H1 (cell line): ENCODE measurements at regions not wholly inside any gene's neighbourhood (a gene's known extent, or its start where the extent isn't known, plus 50 kb on each side); places are given as distances from the start of the nearest gene placed in this dataset.
A peak's percentile ranks its signal among the peaks of the same experiment; 100 is the strongest.

Experiments used
- CTCF ChIA-PET: fragments of 300-600 bp; sonication (Branson Sonifier 250); formaldehyde crosslinking; loops from one replicate; lab custom pipeline; 2021; ENCODE audit not compliant: partially characterized antibody; lab: Charles Lee
- POLR2A ChIA-PET: fragments of 300-600 bp; sonication (Branson Sonifier 250); formaldehyde crosslinking; loops from one replicate; lab custom pipeline; 2021; ENCODE audit warnings: inconsistent platforms; ENCODE audit not compliant: partially characterized antibody; lab: Charles Lee
- DNase-seq, 2 experiments: peaks; one replicate each; pipeline versions ENCODE4 v3.0.0 to v3.0.0-alpha.2; 2010 to 2022; ENCODE audit warnings: low spot score in 2 of 2, low read depth in 1 of 2, mixed read lengths in 1 of 2
- FAIRE-seq: peaks from 2 replicates; lab custom pipeline; 2011; peaks lifted over from hg19 to GRCh38; lab: Jason Lieb, UNC
- H2AFZ ChIP-seq: 2 replicates; pipeline ENCODE4 v1.8.1; 2012; ENCODE audit warnings: low read length, inconsistent platforms
- H2AK5ac ChIP-seq: 2 replicates; pipeline ENCODE4 v1.6.1; 2013; ENCODE audit warnings: low read depth, low read length
- H2BK120ac ChIP-seq: replicated peaks from 2 replicates; pipeline ENCODE3; 2013; ENCODE audit warnings: low read depth, low read length, inconsistent platforms
- H2BK12ac ChIP-seq: 2 replicates; pipeline ENCODE4 v1.6.1; 2013; ENCODE audit warnings: low read depth, low read length
- H2BK15ac ChIP-seq: 2 replicates; pipeline ENCODE4 v1.6.1; 2013; ENCODE audit warnings: low read length
- H2BK20ac ChIP-seq: 2 replicates; pipeline ENCODE4 v1.6.1; 2013; ENCODE audit warnings: low read length
- H2BK5ac ChIP-seq: 2 replicates; pipeline ENCODE4 v1.6.1; 2013; ENCODE audit warnings: low read depth, low read length
- H3K14ac ChIP-seq: 2 replicates; pipeline ENCODE4 v1.6.1; 2013; ENCODE audit warnings: inconsistent platforms; ENCODE audit not compliant: insufficient read length
- H3K18ac ChIP-seq: 2 replicates; pipeline ENCODE4 v1.6.1; 2013; ENCODE audit warnings: low read length; ENCODE audit errors: extremely low read depth
- H3K23ac ChIP-seq: 2 replicates; pipeline ENCODE4 v1.6.1; 2013; ENCODE audit warnings: inconsistent platforms; ENCODE audit not compliant: insufficient read length
- H3K23me2 ChIP-seq: 2 replicates; pipeline ENCODE4 v1.6.1; 2013; ENCODE audit warnings: low read depth, low read length
- H3K27ac ChIP-seq: 2 replicates; pipeline ENCODE4 v1.6.1; 2011; ENCODE audit warnings: low read depth, low read length, inconsistent platforms
- H3K27me3 ChIP-seq, 4 experiments: replicated peaks in 1 of 4; 1 replicate in 1 of 4; 2 replicates in 3 of 4; pipeline versions ENCODE4 v1.6.1 to v1.8.1; 2011 to 2013; ENCODE audit warnings: low read length in 3 of 4, mild to moderate bottlenecking in 3 of 4, inconsistent platforms in 2 of 4, mixed read lengths in 2 of 4, moderate library complexity in 1 of 4; ENCODE audit not compliant: control insufficient read depth in 3 of 4, insufficient read depth in 3 of 4; ENCODE audit errors: extremely low read depth in 1 of 4
- H3K36me3 ChIP-seq, 4 experiments: 2 replicates each; pipeline versions ENCODE4 v1.6.1 to v1.8.1; 2011 to 2013; ENCODE audit warnings: mild to moderate bottlenecking in 4 of 4, low read length in 3 of 4, moderate library complexity in 2 of 4, control low read depth in 1 of 4, inconsistent platforms in 1 of 4; ENCODE audit not compliant: insufficient read depth in 4 of 4, control insufficient read depth in 2 of 4
- H3K4ac ChIP-seq: replicated peaks from 2 replicates; pipeline ENCODE3; 2013; ENCODE audit warnings: low read length, low read depth, mixed read lengths, inconsistent platforms; ENCODE audit not compliant: insufficient read length
- H3K4me1 ChIP-seq, 4 experiments: replicated peaks in 1 of 4; 1 replicate in 1 of 4; 2 replicates in 3 of 4; pipeline versions ENCODE4 v1.6.1 to v1.8.1; 2011 to 2013; ENCODE audit warnings: low read length in 3 of 4, inconsistent platforms in 2 of 4, mixed read lengths in 1 of 4; ENCODE audit not compliant: insufficient read depth in 4 of 4, control insufficient read depth in 3 of 4
- H3K4me2 ChIP-seq, 2 experiments: 2 replicates each; pipeline versions ENCODE4 v1.6.1 to v1.8.1; 2011 to 2013; ENCODE audit warnings: low read depth in 2 of 2, low read length in 2 of 2, control low read depth in 1 of 2, inconsistent platforms in 1 of 2, mild to moderate bottlenecking in 1 of 2; ENCODE audit not compliant: insufficient read depth in 1 of 2
- H3K4me3 ChIP-seq, 4 experiments: fragments of 200-600, 300-600 bp in 1 of 4; sonication (generic), shearing (Covaris generic), sonication (Bioruptor Twin) in 1 of 4; 2 replicates each; pipeline versions ENCODE4 v1.5.1 to v1.8.1; 2011 to 2016; ENCODE audit warnings: low read length in 4 of 4, low read depth in 3 of 4, control low read depth in 2 of 4, inconsistent platforms in 2 of 4, mild to moderate bottlenecking in 2 of 4, mixed read lengths in 1 of 4, moderate library complexity in 1 of 4; ENCODE audit not compliant: insufficient read depth in 2 of 4; ENCODE audit errors: extremely low read depth in 1 of 4
- H3K56ac ChIP-seq: replicated peaks from 2 replicates; pipeline ENCODE3; 2013; ENCODE audit warnings: low read depth, mild to moderate bottlenecking, mixed read lengths, low read length, inconsistent platforms; ENCODE audit not compliant: insufficient read length
- H3K79me1 ChIP-seq: 2 replicates; pipeline ENCODE4 v1.6.1; 2013; ENCODE audit warnings: low read depth, low read length, control low read depth
- H3K79me2 ChIP-seq, 2 experiments: 2 replicates each; pipeline versions ENCODE4 v1.6.1 to v1.8.1; 2012 to 2013; ENCODE audit warnings: low read length in 2 of 2, mild to moderate bottlenecking in 2 of 2, inconsistent platforms in 1 of 2; ENCODE audit not compliant: insufficient read depth in 2 of 2, control insufficient read depth in 1 of 2
- H3K9ac ChIP-seq, 4 experiments: replicated peaks in 1 of 4; 1 replicate in 1 of 4; 2 replicates in 3 of 4; pipeline versions ENCODE4 v1.6.1 to v1.8.1; 2011 to 2013; ENCODE audit warnings: low read depth in 3 of 4, low read length in 3 of 4, control low read depth in 2 of 4, mild to moderate bottlenecking in 2 of 4, moderate library complexity in 2 of 4, inconsistent platforms in 1 of 4; ENCODE audit errors: extremely low read depth in 1 of 4
- H3K9me3 ChIP-seq, 2 experiments: 2 replicates each; pipeline versions ENCODE4 v1.6.1 to v1.8.1; 2012 to 2013; ENCODE audit warnings: mild to moderate bottlenecking in 2 of 2, moderate library complexity in 2 of 2, control low read depth in 1 of 2, inconsistent platforms in 1 of 2, low read depth in 1 of 2, low read length in 1 of 2, mixed read lengths in 1 of 2; ENCODE audit not compliant: insufficient read depth in 2 of 2
- H4K20me1 ChIP-seq, 2 experiments: replicated peaks in 1 of 2; 2 replicates each; pipeline versions ENCODE3 to v1.8.1; 2011 to 2013; ENCODE audit warnings: inconsistent platforms in 2 of 2, low read length in 2 of 2, mild to moderate bottlenecking in 1 of 2; ENCODE audit not compliant: insufficient read depth in 2 of 2, control insufficient read depth in 1 of 2
- H4K5ac ChIP-seq: 2 replicates; pipeline ENCODE4 v1.6.1; 2013; ENCODE audit warnings: low read length, low read depth, mixed read lengths, inconsistent platforms; ENCODE audit not compliant: insufficient read length
- H4K8ac ChIP-seq: 2 replicates; pipeline ENCODE4 v1.8.0; 2013; ENCODE audit warnings: mild to moderate bottlenecking, moderate library complexity, low read length, inconsistent platforms; ENCODE audit not compliant: insufficient read depth; ENCODE audit errors: extremely low read depth
- H4K91ac ChIP-seq: replicated peaks from 2 replicates; pipeline ENCODE3; 2013; ENCODE audit warnings: low read length, mixed read lengths, inconsistent platforms; ENCODE audit not compliant: insufficient read length
- CBX8 ChIP-seq: fragments of 300-800, 300-1000 bp; sonication (generic); IDR thresholded peaks from 2 replicates; pipeline ENCODE4 v1.7.1; 2016; ENCODE audit warnings: low read depth, low read length, borderline replicate concordance
- RAD21 ChIP-seq, 2 experiments: IDR thresholded peaks in 1 of 2; conservative IDR thresholded peaks in 1 of 2; 2 replicates each; pipeline ENCODE4 v1.6.1; 2011; ENCODE audit warnings: low read depth in 2 of 2, low read length in 2 of 2, improper control_type of control experiment in 1 of 2, inconsistent platforms in 1 of 2, mild to moderate bottlenecking in 1 of 2, moderate library complexity in 1 of 2
- TEAD4 ChIP-seq: IDR thresholded peaks from 2 replicates; pipeline ENCODE4 v1.6.1; 2012; ENCODE audit warnings: low read depth, low read length, inconsistent platforms, mixed read lengths
- YY1 ChIP-seq: IDR thresholded peaks from 2 replicates; pipeline ENCODE4 v1.6.1; 2011; ENCODE audit warnings: low read depth, mild to moderate bottlenecking, low read length
- WGBS, 2 experiments: shearing (Covaris generic) in 1 of 2; methylation state at CpG; one replicate each; pipeline versions ENCODE4 v1.1.6 to v1.1.7; 2013 to 2015; ENCODE audit warnings: low lambda C conversion rate in 2 of 2, mixed read lengths in 2 of 2, inconsistent platforms in 1 of 2, low coverage in 1 of 2, missing lambda C conversion rate in 1 of 2; ENCODE audit not compliant: insufficient replicate concordance in 2 of 2, insufficient coverage in 1 of 2, insufficient read length in 1 of 2; ENCODE audit errors: extremely low coverage in 1 of 2, missing lambda C conversion rate in 1 of 2; 5-methylcytosine and 5-hydroxymethylcytosine counted together
- TF ChIP-seq, protein P1 (sequence below), 3 experiments: IDR thresholded peaks; 1 replicate in 2 of 3; 2 replicates in 1 of 3; pipeline versions ENCODE4 v1.5.1 to v1.6.1; 2011; ENCODE audit warnings: low read length in 3 of 3, mild to moderate bottlenecking in 3 of 3, inconsistent platforms in 2 of 3, low read depth in 1 of 3, moderate library complexity in 1 of 3; ENCODE audit not compliant: insufficient read depth in 1 of 3; ENCODE audit errors: control extremely low read depth in 1 of 3

DNA sequence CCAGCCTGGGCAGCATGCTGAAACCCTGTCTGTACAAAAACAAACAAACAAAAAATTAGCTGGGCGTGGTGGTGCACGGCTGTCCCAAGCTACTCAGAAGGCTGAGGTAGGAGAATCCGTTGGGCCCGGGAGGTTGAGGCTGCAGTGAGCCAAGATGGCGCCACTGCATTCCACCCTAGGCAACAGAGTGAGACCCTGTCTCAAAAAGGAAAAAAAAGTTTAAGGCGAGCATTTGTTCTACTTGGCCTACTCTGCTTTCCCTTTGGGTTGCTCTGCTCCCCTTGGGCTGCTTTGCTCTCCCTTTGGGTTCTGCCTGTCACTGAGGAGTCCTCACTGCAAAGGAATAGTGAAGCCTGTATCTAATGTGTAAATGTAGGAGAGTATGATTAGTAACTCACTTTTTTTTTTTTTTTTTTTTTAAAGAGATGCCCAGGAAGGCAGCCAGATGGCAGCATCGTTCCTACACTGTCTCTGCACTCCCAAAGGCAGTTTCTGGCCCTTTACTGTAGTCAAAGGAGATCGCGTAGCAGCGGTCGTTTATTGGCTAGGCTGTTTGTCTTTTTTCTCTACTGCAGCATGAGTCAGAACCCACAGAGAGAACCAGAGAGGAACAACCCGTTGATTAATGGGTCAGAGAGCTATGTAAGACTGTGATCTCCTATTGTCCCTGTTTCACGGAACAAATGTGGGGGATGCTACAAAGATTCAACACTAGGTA is 118.3 kb upstream of the CWC22 start:
- H2AFZ ChIP-seq, result peak overlapping the region; percentile 99; the same call in 1 of the 2 replicates
- peak overlapping the region; percentile 64; the same call in 1 of the 2 replicates for H3K18ac ChIP-seq
- H3K14ac ChIP-seq, result no peak overlapping the region
- H3K4me3 ChIP-seq, result no peak overlapping the region
- H3K27ac ChIP-seq, result no peak overlapping the region
- H2BK12ac ChIP-seq, result no peak overlapping the region
- no peaks in the 10 kb centered on the region for H3K23me2 ChIP-seq
- DNase-seq (peak; percentile 44 to 57), FAIRE-seq (peak; percentile 75)
- CTCF ChIA-PET, result interaction anchor here (0.6 to 4.5 kb wide), 57 partner anchors 8 to 1588 kb away, joined by 3 to 28 read pairs (median 3); partner anchors contain the start of gene UBE2E3
- H3K79me2 ChIP-seq, result no peaks in the 10 kb centered on the region
- H3K27me3 ChIP-seq, result no peaks in the 10 kb centered on the region
- 0 out of 2 replicates have a peak overlapping the region, but pooled peaks have one; percentile 51 for H4K8ac ChIP-seq
- H3K4ac ChIP-seq, result no peak overlapping the region
- 0 out of 2 replicates have a peak overlapping the region, but pooled peaks have one; percentile 26 for H2BK20ac ChIP-seq
- TF ChIP-seq TEAD4 (0 out of 2 replicates have a peak, but pooled peaks have one; percentile 20), YY1 (0 out of 2 replicates have a peak, but pooled peaks have one; percentile 57), CBX8 (no peak), RAD21 (IDR thresholded peaks at IDR 0.05 in 1 of 2, conservative IDR thresholded peaks at IDR 0.05 in 1 of 2; ENCODE audit: low read depth in 2 of 2, low read length in 2 of 2) (peak; percentile 89 to 91)
- TF ChIP-seq, protein P1, sequence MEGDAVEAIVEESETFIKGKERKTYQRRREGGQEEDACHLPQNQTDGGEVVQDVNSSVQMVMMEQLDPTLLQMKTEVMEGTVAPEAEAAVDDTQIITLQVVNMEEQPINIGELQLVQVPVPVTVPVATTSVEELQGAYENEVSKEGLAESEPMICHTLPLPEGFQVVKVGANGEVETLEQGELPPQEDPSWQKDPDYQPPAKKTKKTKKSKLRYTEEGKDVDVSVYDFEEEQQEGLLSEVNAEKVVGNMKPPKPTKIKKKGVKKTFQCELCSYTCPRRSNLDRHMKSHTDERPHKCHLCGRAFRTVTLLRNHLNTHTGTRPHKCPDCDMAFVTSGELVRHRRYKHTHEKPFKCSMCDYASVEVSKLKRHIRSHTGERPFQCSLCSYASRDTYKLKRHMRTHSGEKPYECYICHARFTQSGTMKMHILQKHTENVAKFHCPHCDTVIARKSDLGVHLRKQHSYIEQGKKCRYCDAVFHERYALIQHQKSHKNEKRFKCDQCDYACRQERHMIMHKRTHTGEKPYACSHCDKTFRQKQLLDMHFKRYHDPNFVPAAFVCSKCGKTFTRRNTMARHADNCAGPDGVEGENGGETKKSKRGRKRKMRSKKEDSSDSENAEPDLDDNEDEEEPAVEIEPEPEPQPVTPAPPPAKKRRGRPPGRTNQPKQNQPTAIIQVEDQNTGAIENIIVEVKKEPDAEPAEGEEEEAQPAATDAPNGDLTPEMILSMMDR (IDR thresholded peaks at IDR 0.05; ENCODE audit: control extremely low read depth in 1 of 3, insufficient read depth in 1 of 3, low read depth in 1 of 3, low read length in 3 of 3), result peak; percentile 37 to 69 (median 49)
- H3K79me1 ChIP-seq, result no peaks in the 10 kb centered on the region
- POLR2A ChIA-PET, result no interaction called here
- no peak overlapping the region for H3K4me2 ChIP-seq
- H3K36me3 ChIP-seq, result no peaks in the 10 kb centered on the region
- no peak overlapping the region for H2BK15ac ChIP-seq
- 49% methylated on average over 13 of the region's 13 CpGs; no CpG with 5 or more reads in 1 of the 2 experiments for WGBS, 2 experiments
- H2BK120ac ChIP-seq, result no peak overlapping the region
- no peak overlapping the region for H3K56ac ChIP-seq
- H3K23ac ChIP-seq, result no peak overlapping the region
- no peak overlapping the region for H3K9ac ChIP-seq
- H4K91ac ChIP-seq, result no peak overlapping the region
- no peaks in the 10 kb centered on the region for H4K20me1 ChIP-seq
- H3K4me1 ChIP-seq, result peaks cover 3 to 7% (median 4%) of the 10 kb centered on the region in 4 experiments; a peak in 4 of 7 replicates
- H3K9me3 ChIP-seq, result no peaks in the 10 kb centered on the region
- H4K5ac ChIP-seq, result peak overlapping the region; percentile 39
- H2BK5ac ChIP-seq, result peak overlapping the region; percentile 26; the same call in 1 of the 2 replicates
- no peak overlapping the region for H2AK5ac ChIP-seq
